ENCODE measurements at regions not wholly inside any gene's neighbourhood (a gene's known extent, or its start where the extent isn't known, plus 50 kb on each side); places are given as distances from the start of the nearest gene placed in this dataset.

GRCh38 chr1:5408401-5408800, 583.8 kb downstream of the NPHP4 start:
- no peak overlapping the region for H3K27ac Mint-ChIP-seq
- TF ChIP-seq CTCF (IDR thresholded peaks at IDR 0.05) = no peak
- TF ChIP-seq EZH2 (IDR thresholded peaks at IDR 0.05; ENCODE audit: borderline replicate concordance, insufficient read depth, low read depth, low read length, poor library complexity, severe bottlenecking) = no peak
- Histone ChIP-seq H3K4me3 (ENCODE audit: control extremely low read depth in 1 of 5, extremely low read depth in 1 of 5, insufficient read depth in 1 of 5, low read depth in 2 of 5, low read length in 4 of 5) (no peak overlapping the region), H3K79me2 (ENCODE audit: control insufficient read depth, insufficient read depth, low read length) (no peaks in the 10 kb centered on the region), H3K9ac (ENCODE audit: low read length) (no peak overlapping the region), H3K4me2 (replicated peaks; ENCODE audit: low read depth, low read length, poor library complexity, severe bottlenecking) (no peak overlapping the region), H3K27me3 (replicated peaks in 1 of 4; ENCODE audit: control extremely low read depth in 1 of 4, control insufficient read depth in 3 of 4, insufficient read depth in 4 of 4, low read length in 3 of 4) (no peaks in the 10 kb centered on the region), H3K36me3 (replicated peaks in 1 of 2; ENCODE audit: control extremely low read depth in 1 of 2, control insufficient read depth in 1 of 2, extremely low read depth in 1 of 2, insufficient read depth in 2 of 2, low read length in 1 of 2) (no peaks in the 10 kb centered on the region), H3K9me3 (ENCODE audit: control extremely low read depth in 1 of 3, control insufficient read depth in 2 of 3, insufficient read depth in 1 of 3, low read length in 2 of 3) (peaks cover 0 to 18% (median 0%) of the 10 kb centered on the region in 3 donors), H3K27ac (ENCODE audit: low read length in 2 of 2) (no peak overlapping the region), H2AFZ (ENCODE audit: insufficient read depth, low read depth, low read length, poor library complexity, severe bottlenecking) (no peak overlapping the region), H3K4me1 (ENCODE audit: control insufficient read depth in 2 of 2, insufficient read depth in 2 of 2, low read length in 2 of 2) (no peaks in the 10 kb centered on the region), H4K20me1 (ENCODE audit: control insufficient read depth, insufficient read depth, low read length, poor library complexity, severe bottlenecking) (no peaks in the 10 kb centered on the region)
- no peaks in the 10 kb centered on the region for H3K27me3 Mint-ChIP-seq
- intact Hi-C loops (cut with micrococcal nuclease) = no loop called here
- ChIA-PET POLR2A (no interaction called here), CTCF (no interaction called here)
- no peaks in the 10 kb centered on the region for H3K4me1 Mint-ChIP-seq
- ATAC-seq (ENCODE audit: low read depth) (no peak), DNase-seq (no peak)
- no peak overlapping the region for H3K4me3 Mint-ChIP-seq
- no CpG with 5 or more reads among the region's 1 CpG for WGBS (ENCODE audit: insufficient coverage)
- peaks cover 3% of the 10 kb centered on the region for H3K9me3 Mint-ChIP-seq (ENCODE audit: insufficient read depth)

GRCh38 chr1:5405263-5405662, 587.0 kb downstream of the NPHP4 start:
- WGBS (ENCODE audit: insufficient coverage) = 83% methylated on average over 1 of the region's 3 CpGs
- Mint-ChIP-seq H3K9me3 (ENCODE audit: insufficient read depth) (peaks cover 3% of the 10 kb centered on the region), H3K4me3 (no peak overlapping the region), H3K27ac (no peak overlapping the region), H3K27me3 (no peaks in the 10 kb centered on the region), H3K4me1 (no peaks in the 10 kb centered on the region)
- no peak overlapping the region for H3K9ac ChIP-seq (ENCODE audit: low read length)
- DNase-seq (no peak), ATAC-seq (ENCODE audit: low read depth) (no peak)
- peaks cover 0 to 18% (median 0%) of the 10 kb centered on the region in 3 donors for H3K9me3 ChIP-seq (ENCODE audit: control extremely low read depth in 1 of 3, control insufficient read depth in 2 of 3, insufficient read depth in 1 of 3, low read length in 2 of 3)
- no peaks in the 10 kb centered on the region for H3K4me1 ChIP-seq (ENCODE audit: control insufficient read depth in 2 of 2, insufficient read depth in 2 of 2, low read length in 2 of 2)
- intact Hi-C loops (cut with micrococcal nuclease) = no loop called here
- H3K79me2 ChIP-seq (ENCODE audit: control insufficient read depth, insufficient read depth, low read length) = no peaks in the 10 kb centered on the region
- H3K4me3 ChIP-seq (ENCODE audit: control extremely low read depth in 1 of 5, extremely low read depth in 1 of 5, insufficient read depth in 1 of 5, low read depth in 2 of 5, low read length in 4 of 5) = no peak overlapping the region
- H3K27ac ChIP-seq (ENCODE audit: low read length in 2 of 2) = no peak overlapping the region
- TF ChIP-seq CTCF (IDR thresholded peaks at IDR 0.05) (no peak), EZH2 (IDR thresholded peaks at IDR 0.05; ENCODE audit: borderline replicate concordance, insufficient read depth, low read depth, low read length, poor library complexity, severe bottlenecking) (no peak)
- H3K4me2 ChIP-seq (replicated peaks; ENCODE audit: low read depth, low read length, poor library complexity, severe bottlenecking) = no peak overlapping the region
- no peaks in the 10 kb centered on the region for H3K27me3 ChIP-seq (replicated peaks in 1 of 4; ENCODE audit: control extremely low read depth in 1 of 4, control insufficient read depth in 3 of 4, insufficient read depth in 4 of 4, low read length in 3 of 4)
- no peak overlapping the region for H2AFZ ChIP-seq (ENCODE audit: insufficient read depth, low read depth, low read length, poor library complexity, severe bottlenecking)
- POLR2A ChIA-PET = no interaction called here
- H3K36me3 ChIP-seq (replicated peaks in 1 of 2; ENCODE audit: control extremely low read depth in 1 of 2, control insufficient read depth in 1 of 2, extremely low read depth in 1 of 2, insufficient read depth in 2 of 2, low read length in 1 of 2) = no peaks in the 10 kb centered on the region
- CTCF ChIA-PET = no interaction called here
- H4K20me1 ChIP-seq (ENCODE audit: control insufficient read depth, insufficient read depth, low read length, poor library complexity, severe bottlenecking) = no peaks in the 10 kb centered on the region
